ENCODE measurements at regions not wholly inside any gene's neighbourhood (a gene's known extent, or its start where the extent isn't known, plus 50 kb on each side); places are given as distances from the start of the nearest gene placed in this dataset.
"Not testable (repeated sequence)": the region's sequence is repeated elsewhere in the genome, so short reads cannot be mapped to it uniquely, and the experiment has no call there.

DNA sequence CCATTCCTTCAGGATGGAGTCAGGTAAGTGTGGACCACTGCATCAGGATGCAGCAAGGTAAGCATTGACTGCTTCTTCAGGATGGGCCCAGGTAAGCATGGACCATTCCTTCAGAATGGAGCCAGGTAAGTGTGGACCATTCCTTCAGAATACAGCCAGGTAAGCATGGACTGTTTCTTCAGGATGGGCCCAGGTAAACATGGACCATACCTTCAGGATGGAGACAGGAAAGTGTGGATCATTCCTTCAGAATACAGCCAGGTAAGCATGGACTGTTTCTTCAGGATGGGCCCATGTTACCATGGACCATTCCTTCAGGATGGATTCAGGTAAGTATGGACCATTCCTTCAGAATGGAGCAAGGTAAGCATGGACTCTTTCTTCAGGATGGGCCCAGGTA is 89.4 kb upstream of the SPACA7 start:
- not testable (repeated sequence) for DNase-seq

DNA sequence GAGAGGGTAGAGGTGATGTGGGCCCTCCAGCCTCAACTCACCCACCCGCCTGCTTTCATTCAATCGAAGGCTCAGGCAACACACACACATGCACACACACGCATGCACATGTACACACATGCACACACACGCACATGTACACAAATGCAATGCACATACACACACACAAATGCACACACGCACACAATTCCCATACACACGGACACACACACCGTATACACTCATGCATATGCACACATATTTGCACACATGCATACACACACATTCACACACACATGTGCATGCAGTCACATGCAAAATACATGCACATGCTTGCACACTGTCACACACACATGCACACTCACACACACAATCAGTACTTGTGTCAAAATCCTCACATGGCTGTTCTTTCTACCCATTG is 55.9 kb upstream of the SPACA7 start:
- no peak for DNase-seq

DNA sequence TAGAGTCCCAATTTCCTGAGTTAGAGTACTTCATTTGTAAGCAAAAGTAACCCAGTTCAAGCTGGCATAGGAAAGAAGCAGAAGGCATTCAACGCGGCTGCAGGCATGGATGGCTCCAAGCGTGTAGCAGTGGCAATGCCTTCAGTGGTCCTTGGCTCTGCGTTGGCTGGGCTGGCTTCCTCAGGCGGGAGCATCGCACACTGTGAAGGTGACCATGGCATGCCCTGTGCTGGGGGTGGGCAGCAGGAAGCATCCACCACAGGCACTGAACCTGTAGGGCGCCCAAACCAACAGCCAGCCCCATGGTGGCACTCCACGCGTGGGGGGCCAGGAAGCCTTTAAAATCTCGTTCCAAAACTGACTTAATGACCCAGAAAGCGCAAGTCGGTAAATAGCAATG is 53.6 kb upstream of the SPACA7 start:
- no peak for DNase-seq

DNA sequence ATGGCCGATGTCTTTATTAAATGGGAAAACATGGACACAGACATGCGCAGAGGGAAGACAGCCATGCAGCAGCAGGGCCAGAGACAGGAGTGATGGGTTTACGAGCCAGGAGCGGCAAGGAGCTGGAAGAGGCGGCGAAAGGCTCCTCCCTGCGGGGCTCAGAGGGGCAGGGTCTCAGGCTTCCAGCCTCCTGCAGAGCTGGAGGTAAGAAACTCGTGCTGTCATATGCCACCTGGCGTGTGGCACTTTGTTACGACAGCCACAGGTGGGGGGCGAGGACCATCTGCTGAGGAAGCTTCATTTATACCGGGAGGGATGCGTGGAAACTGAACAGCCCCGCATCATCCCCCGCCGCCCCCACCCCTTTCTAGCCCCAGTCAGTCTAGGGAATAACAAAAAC is 52.0 kb upstream of the SPACA7 start:
- peak; percentile 73 for DNase-seq

DNA sequence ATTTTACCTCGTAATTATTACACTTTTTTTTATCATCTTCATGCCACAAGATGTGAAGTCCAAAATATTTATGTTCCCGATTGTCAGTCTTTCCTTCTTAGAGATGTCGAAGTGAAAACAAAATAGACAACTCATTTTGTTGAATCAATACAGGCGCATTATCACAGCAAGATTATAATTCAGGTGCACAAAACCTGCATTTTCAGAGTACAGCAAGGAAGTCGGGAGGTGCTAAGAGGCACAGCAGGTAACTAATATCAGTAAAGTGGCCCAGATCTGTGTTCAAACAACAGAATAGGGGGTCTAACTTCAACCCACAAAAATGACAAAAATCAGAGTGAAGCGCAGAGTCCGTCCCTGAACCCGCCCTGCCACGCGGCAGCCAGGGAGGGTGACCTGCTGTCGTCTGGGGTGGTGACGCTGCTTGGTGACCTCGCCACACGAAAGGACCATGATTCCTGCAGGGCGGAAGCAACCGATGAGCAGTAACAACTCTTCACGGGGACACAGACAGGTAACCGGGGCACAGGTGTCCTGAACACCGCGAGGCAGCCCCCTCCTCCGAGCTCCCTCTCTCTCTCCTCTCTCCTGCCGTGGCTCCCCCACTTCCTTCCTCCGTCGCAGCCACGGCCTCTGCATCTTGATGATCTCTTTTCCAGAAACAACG is 50.9 kb upstream of the SPACA7 start:
- DNase-seq, result peak; percentile 67

DNA sequence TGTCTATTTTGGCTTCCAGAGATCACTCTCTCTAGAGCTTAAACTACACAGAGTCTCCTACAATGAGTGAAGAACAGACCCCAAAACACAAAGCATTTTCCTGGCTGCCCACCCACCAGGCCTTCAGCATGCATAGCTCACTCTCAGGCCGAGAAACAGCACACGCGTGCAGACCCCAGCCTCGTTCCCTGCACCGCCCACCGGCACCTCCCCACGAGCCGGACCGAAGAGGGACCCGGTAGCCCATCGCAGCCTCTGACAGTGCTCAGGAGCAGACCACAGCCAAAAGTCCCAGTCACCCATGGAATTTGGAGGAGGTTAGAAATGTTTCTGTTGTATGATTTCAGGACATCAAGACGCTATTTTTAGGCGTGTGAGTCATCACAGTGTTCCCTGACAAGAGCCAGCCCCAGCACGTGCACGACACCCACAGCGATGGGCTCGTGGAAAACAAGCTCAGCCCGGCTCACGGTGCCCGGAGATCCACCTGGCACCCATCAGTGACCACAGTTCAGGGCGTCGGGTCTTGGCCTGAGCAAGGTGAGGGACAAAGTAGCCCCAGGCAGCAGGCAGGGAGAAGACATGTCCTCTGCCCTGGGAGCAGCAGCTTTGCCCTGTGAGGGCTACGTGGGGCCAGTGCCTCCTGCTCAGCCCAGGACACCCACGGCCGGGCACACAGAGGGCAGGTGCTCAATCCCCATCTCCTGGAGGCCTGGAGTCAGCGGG is 50.1 kb upstream of the SPACA7 start:
- no peak for DNase-seq

All from NCI-H146 (cell line).